Uterus (tissue), 2 donors: ENCODE measurements at regions not wholly inside any gene's neighbourhood (a gene's known extent, or its start where the extent isn't known, plus 50 kb on each side); places are given as distances from the start of the nearest gene placed in this dataset.

Experiments used
- CTCF ChIP-seq, 4 experiments: fragments of 200-600 bp in 2 of 4; fragments of 450-650 bp in 2 of 4; sonication (generic) in 2 of 4; IDR thresholded peaks; one replicate each; pipeline ENCODE4 v1.5.1; 2016 to 2019; ENCODE audit warnings: antibody characterized with exemption in 4 of 4, mild to moderate bottlenecking in 2 of 4, moderate library complexity in 1 of 4
- POLR2A ChIP-seq, 2 donors: fragments of 450-650 bp; IDR thresholded peaks; one replicate each; pipeline ENCODE4 v1.6.1; 2016; ENCODE audit warnings: antibody characterized with exemption in 2 of 2, mild to moderate bottlenecking in 1 of 2, moderate library complexity in 1 of 2

GRCh38 chr4:108301545-108302251, 133.0 kb upstream of the LEF1 start:
- no peak for TF ChIP-seq POLR2A (IDR thresholded peaks at IDR 0.05)
- TF ChIP-seq CTCF (IDR thresholded peaks at IDR 0.05): no peak
